HepG2 (cell line): ENCODE measurements at regions not wholly inside any gene's neighbourhood (a gene's known extent, or its start where the extent isn't known, plus 50 kb on each side); places are given as distances from the start of the nearest gene placed in this dataset.

Source experiments
- ATAC-seq: fragments of 200-7000 bp; cut with Tn5 transposase; 3 replicates; pipeline ENCODE4 v1.9.1; 2020; ENCODE audit warnings: mild to moderate bottlenecking, moderate library complexity
- BruUV-seq: library from RNA; stranded (reverse); fragments of 400-500 nt; replicated peaks from 2 replicates; lab custom pipeline; 2021; lab: Mats Ljungman, UMichigan
- CTCF ChIA-PET: fragments of 300-600 bp; formaldehyde crosslinking; extraction: SDS; loops from one replicate; lab custom pipeline; 2021; ENCODE audit warnings: low total read pairs, inconsistent platforms, low intra/inter-chr PET ratio; lab: Yijun Ruan, JAX
- POLR2A ChIA-PET: fragments of 350-600 bp; sonication (Branson Sonifier 250); formaldehyde crosslinking; loops from one replicate; lab custom pipeline; 2020; ENCODE audit warnings: antibody characterized with exemption, inconsistent platforms; lab: Yijun Ruan, JAX
- DNase-seq: peaks from one replicate; pipeline ENCODE4 v3.0.0-alpha.2; 2015; ENCODE audit warnings: low spot score
- FAIRE-seq: peaks from 3 replicates; lab custom pipeline; 2011; peaks lifted over from hg19 to GRCh38; lab: Jason Lieb, UNC
- H2AFZ ChIP-seq: one replicate; pipeline ENCODE4 v1.6.1; 2011; ENCODE audit warnings: low read length, inconsistent platforms
- H3K27ac ChIP-seq: fragments of 300-600 bp; 3 replicates; pipeline ENCODE4 v1.8.0; 2011; ENCODE audit warnings: mixed run types, mild to moderate bottlenecking, mixed read lengths, low read length, inconsistent platforms; ENCODE audit not compliant: insufficient read depth; ENCODE audit errors: extremely low read length
- H3K27me3 ChIP-seq, 2 experiments: fragments of 200-600 bp in 1 of 2; 2 replicates in 1 of 2; 3 replicates in 1 of 2; pipeline versions ENCODE4 v1.6.0 to v1.8.0; 2011; ENCODE audit warnings: low read length in 2 of 2, mild to moderate bottlenecking in 2 of 2, moderate library complexity in 2 of 2, inconsistent platforms in 1 of 2; ENCODE audit not compliant: insufficient read depth in 2 of 2, control insufficient read depth in 1 of 2
- H3K36me3 ChIP-seq, 2 experiments: fragments of 200-600 bp in 1 of 2; replicated peaks in 1 of 2; 2 replicates in 1 of 2; 3 replicates in 1 of 2; pipeline versions ENCODE4 v1.5.1 to v1.8.0; 2011; ENCODE audit warnings: low read length in 2 of 2, inconsistent platforms in 1 of 2; ENCODE audit not compliant: insufficient read depth in 2 of 2, control insufficient read depth in 1 of 2
- H3K4me1 ChIP-seq: 2 replicates; pipeline ENCODE4 v1.5.1; 2012; ENCODE audit warnings: low read length, inconsistent platforms; ENCODE audit not compliant: insufficient read depth
- H3K4me2 ChIP-seq: 2 replicates; pipeline ENCODE4 v1.6.0; 2011; ENCODE audit warnings: low read depth, low read length, inconsistent platforms
- H3K4me3 ChIP-seq, 3 experiments: fragments of 200-600 bp in 1 of 3; sonication (generic), shearing (Covaris generic) in 1 of 3; replicated peaks in 1 of 3; 2 replicates each; pipeline ENCODE4 v1.5.1; 2011 to 2016; ENCODE audit warnings: low read length in 3 of 3, inconsistent platforms in 2 of 3, low read depth in 2 of 3, mild to moderate bottlenecking in 2 of 3, control low read depth in 1 of 3, mixed read lengths in 1 of 3; ENCODE audit not compliant: insufficient read depth in 1 of 3
- H3K79me2 ChIP-seq: one replicate; pipeline ENCODE4 v1.6.1; 2011; ENCODE audit warnings: low read length, inconsistent platforms; ENCODE audit not compliant: insufficient read depth
- H3K9ac ChIP-seq: 2 replicates; pipeline ENCODE4 v1.6.0; 2011; ENCODE audit warnings: mild to moderate bottlenecking, low read depth, low read length, inconsistent platforms; ENCODE audit not compliant: insufficient read depth
- H3K9me3 ChIP-seq: 2 replicates; pipeline ENCODE4 v1.5.1; 2012; ENCODE audit warnings: mild to moderate bottlenecking, low read length
- H4K20me1 ChIP-seq: 2 replicates; pipeline ENCODE4 v1.6.0; 2011; ENCODE audit warnings: inconsistent platforms, mild to moderate bottlenecking, low read length, moderate library complexity; ENCODE audit not compliant: insufficient read depth
- AGO1 ChIP-seq: fragments of 200-400 bp; formaldehyde crosslinking; IDR thresholded peaks from 2 replicates; pipeline ENCODE4 v1.6.1; 2017; ENCODE audit warnings: mild to moderate bottlenecking, low read depth, low read length, moderate library complexity; ENCODE audit not compliant: poor library complexity, severe bottlenecking
- ESRRA ChIP-seq: sonication (generic); formaldehyde crosslinking; IDR thresholded peaks from 2 replicates; pipeline ENCODE4 v1.5.1; 2020; ENCODE audit warnings: mild to moderate bottlenecking, low read depth, missing genetic modification reagents
- KAT2B ChIP-seq: fragments of 150-350 bp; IDR thresholded peaks from 2 replicates; pipeline ENCODE4 v1.6.1; 2014; ENCODE audit warnings: low read depth, low read length, borderline replicate concordance
- NFIB ChIP-seq: sonication (generic); formaldehyde crosslinking; IDR thresholded peaks from 2 replicates; pipeline ENCODE4 v1.9.0; 2021; ENCODE audit warnings: missing genetic modification reagents, mild to moderate bottlenecking, borderline replicate concordance
- NPAS2 ChIP-seq: sonication (generic); formaldehyde crosslinking; IDR thresholded peaks from 2 replicates; pipeline ENCODE4 v1.8.0; 2022; ENCODE audit warnings: mild to moderate bottlenecking, missing genetic modification reagents, borderline replicate concordance
- NR2F2 ChIP-seq: IDR thresholded peaks from 2 replicates; pipeline ENCODE4 v1.6.1; 2012; ENCODE audit warnings: low read depth, inconsistent platforms, borderline replicate concordance
- SNAPC2 ChIP-seq: sonication (generic); formaldehyde crosslinking; IDR thresholded peaks from 2 replicates; pipeline ENCODE4 v1.8.1; 2022; ENCODE audit warnings: mild to moderate bottlenecking, missing genetic modification reagents
- TBL1XR1 ChIP-seq: fragments of 150-350 bp; IDR thresholded peaks from 2 replicates; pipeline ENCODE4 v1.6.1; 2014; ENCODE audit warnings: borderline replicate concordance, low read length; ENCODE audit not compliant: partially characterized antibody
- TCF12 ChIP-seq, 2 experiments: fragments of 450-650 bp in 1 of 2; sonication (generic) in 1 of 2; formaldehyde crosslinking in 1 of 2; IDR thresholded peaks; 2 replicates each; pipeline versions ENCODE4 v1.6.1 to v1.8.0; 2017 to 2022; ENCODE audit warnings: antibody characterized with exemption in 1 of 2, mild to moderate bottlenecking in 1 of 2, missing genetic modification reagents in 1 of 2, moderate library complexity in 1 of 2
- TEAD3 ChIP-seq: optimal IDR thresholded peaks from 2 replicates; pipeline ENCODE3; 2016; ENCODE audit warnings: borderline replicate concordance
- TIGD3 ChIP-seq: sonication (generic); formaldehyde crosslinking; IDR thresholded peaks from 2 replicates; pipeline ENCODE4 v1.5.1; 2020; ENCODE audit warnings: mild to moderate bottlenecking, missing genetic modification reagents, borderline replicate concordance
- ZMYM4 ChIP-seq: sonication (generic); formaldehyde crosslinking; IDR thresholded peaks from 2 replicates; pipeline ENCODE4 v1.8.1; 2023; ENCODE audit warnings: mild to moderate bottlenecking, missing genetic modification reagents
- ZNF12 ChIP-seq: sonication (generic); formaldehyde crosslinking; IDR thresholded peaks from 2 replicates; pipeline ENCODE4 v1.5.0; 2020; ENCODE audit warnings: missing genetic modification reagents
- ZNF264 ChIP-seq: sonication (generic); formaldehyde crosslinking; IDR thresholded peaks from 2 replicates; pipeline ENCODE4 v1.4.0; 2020; ENCODE audit warnings: missing genetic modification reagents
- ZNF451 ChIP-seq: sonication (generic); formaldehyde crosslinking; IDR thresholded peaks from 2 replicates; pipeline ENCODE4 v1.5.0; 2020; ENCODE audit warnings: mild to moderate bottlenecking, missing genetic modification reagents
- ZNF816 ChIP-seq: sonication (generic); formaldehyde crosslinking; IDR thresholded peaks from 2 replicates; pipeline ENCODE4 v1.8.0; 2022; ENCODE audit warnings: missing genetic modification reagents, mild to moderate bottlenecking, borderline replicate concordance
- WGBS: methylation state at CpG from one replicate; pipeline ENCODE4 v1.1.6; 2017; ENCODE audit warnings: low lambda C conversion rate; 5-methylcytosine and 5-hydroxymethylcytosine counted together
- in situ Hi-C: cut with HindIII; loops from 2 replicates; pipeline ENCODE4 v1.10.0; 2017; ENCODE audit warnings: low pct_unique_long_range_greater_than_20kb; ENCODE audit not compliant: extremely low pct_ligation_motif_present
- intact Hi-C: fragments of 100-400 bp; cut with micrococcal nuclease; formaldehyde crosslinking; loops from one replicate; pipeline ENCODE4 v1.10.0; 2022; ENCODE audit not compliant: unreplicated experiment

GRCh38 chr14:100443603-100444002, 120.5 kb downstream of the SLC25A47 start:
- ATAC-seq (no peak), DNase-seq (no peak), FAIRE-seq (no peak)
- H3K79me2 ChIP-seq: no peaks in the 10 kb centered on the region
- H3K4me3 ChIP-seq: no peak overlapping the region
- no TSS peak for BruUV-seq
- H3K9ac ChIP-seq: no peak overlapping the region
- in situ Hi-C loops (no loop called here), intact Hi-C loops (no loop called here)
- H4K20me1 ChIP-seq: no peaks in the 10 kb centered on the region
- no peaks in the 10 kb centered on the region for H3K9me3 ChIP-seq
- TF ChIP-seq TEAD3 (CRISPR knock-in tag) (no peak), NPAS2 (no peak), NFIB (CRISPR knock-in tag) (no peak), TCF12 (IDR thresholded peaks at IDR 0.05) (no peak), TCF12 (CRISPR knock-in tag; IDR thresholded peaks at IDR 0.05) (no peak), TIGD3 (CRISPR knock-in tag) (no peak), SNAPC2 (no peak)
- no peaks in the 10 kb centered on the region for H3K27me3 ChIP-seq
- ChIA-PET POLR2A (no interaction called here), CTCF (no interaction called here)
- no peak overlapping the region for H2AFZ ChIP-seq
- no peak overlapping the region for H3K27ac ChIP-seq
- WGBS: 86% methylated on average over 8 of the region's 8 CpGs
- H3K4me1 ChIP-seq: peaks cover 6% of the 10 kb centered on the region; the same call in 1 of the 2 replicates
- H3K4me2 ChIP-seq: no peak overlapping the region
- no peaks in the 10 kb centered on the region for H3K36me3 ChIP-seq

- Histone ChIP-seq H2AFZ (no peak overlapping the region), H3K79me2 (no peaks in the 10 kb centered on the region), H3K4me2 (no peak overlapping the region), H3K27me3 (no peaks in the 10 kb centered on the region), H3K4me1 (no peaks in the 10 kb centered on the region), H3K4me3 (no peak overlapping the region), H4K20me1 (no peaks in the 10 kb centered on the region), H3K9ac (no peak overlapping the region), H3K36me3 (no peaks in the 10 kb centered on the region), H3K9me3 (no peaks in the 10 kb centered on the region), H3K27ac (no peak overlapping the region)
- ChIA-PET CTCF (no interaction called here), POLR2A (no interaction called here)
- no peak for ATAC-seq
- BruUV-seq: no TSS peak
- in situ Hi-C loops: no loop called here
- DNase-seq: no peak
- 82% methylated on average over 8 of the region's 8 CpGs for WGBS
- intact Hi-C loops: no loop called here
- TF ChIP-seq NR2F2: no peak
- no peak for TF ChIP-seq ZNF12 (CRISPR knock-in tag)
- no peak for TF ChIP-seq ZNF264 (CRISPR knock-in tag)
- TF ChIP-seq ZNF816: no peak
- TF ChIP-seq ESRRA: no peak
- TF ChIP-seq AGO1: no peak
- TF ChIP-seq KAT2B: no peak
- TF ChIP-seq ZMYM4: no peak
- no peak for TF ChIP-seq ZNF451 (CRISPR knock-in tag)
- no peak for TF ChIP-seq TBL1XR1
- no peak for FAIRE-seq
Measured at GRCh38 chr14:100445436-100446088, 122.4 kb downstream of the SLC25A47 start.
